Stimulated activated CD8-positive, alpha-beta memory T cell treated with anti-CD3 and anti-CD28 coated beads, Interleukin-12 subunit alpha, Interleukin-12 subunit beta, amount 100 ng/mL, for 1 hour (primary cell): ENCODE measurements at regions not wholly inside any gene's neighbourhood (a gene's known extent, or its start where the extent isn't known, plus 50 kb on each side); places are given as distances from the start of the nearest gene placed in this dataset.
"Not testable (repeated sequence)": the region's sequence is repeated elsewhere in the genome, so short reads cannot be mapped to it uniquely, and the experiment has no call there.

Experiments used
- DNase-seq: peaks from one replicate; pipeline ENCODE4 v3.0.0-alpha.2; 2020; ENCODE audit warnings: low read depth

DNA sequence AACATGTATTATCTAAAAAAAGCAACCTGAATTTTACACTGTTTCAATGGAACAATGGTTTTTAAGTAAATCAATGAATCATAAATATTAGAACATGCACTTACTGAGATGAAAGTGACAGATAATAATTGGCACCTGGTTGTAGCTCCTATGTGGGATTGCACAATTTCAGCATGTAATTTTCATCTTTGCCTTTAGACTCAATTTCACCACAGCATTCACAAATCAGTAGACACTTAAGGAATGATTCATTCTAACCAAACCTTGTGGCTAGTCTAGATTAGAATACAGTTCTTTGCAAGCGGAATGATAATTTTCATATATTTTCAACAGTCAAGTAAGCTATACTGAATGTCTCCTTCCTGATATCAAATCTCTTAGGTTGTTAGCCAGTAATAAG, 853.4 kb downstream of the KCNT2 start:
- DNase-seq: no peak

DNA sequence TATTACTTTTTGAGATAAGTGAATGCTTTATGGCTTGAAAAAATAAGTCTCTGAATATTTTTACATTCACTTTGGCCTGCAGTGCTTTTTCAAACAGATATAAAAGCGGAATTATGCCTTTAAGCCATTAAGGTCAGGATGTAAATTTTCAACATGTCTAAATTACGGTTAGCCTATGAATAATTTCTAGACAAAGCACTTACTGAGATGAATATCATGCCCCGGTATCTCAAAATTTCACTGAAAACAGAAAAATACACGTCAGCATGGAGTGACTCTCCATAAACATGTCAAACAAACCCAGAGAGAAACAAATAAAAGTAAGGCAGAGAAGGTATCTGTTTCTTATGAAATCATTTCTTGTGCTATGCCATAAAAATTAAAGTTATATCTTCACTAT, 853.9 kb downstream of the KCNT2 start:
- no peak for DNase-seq

DNA sequence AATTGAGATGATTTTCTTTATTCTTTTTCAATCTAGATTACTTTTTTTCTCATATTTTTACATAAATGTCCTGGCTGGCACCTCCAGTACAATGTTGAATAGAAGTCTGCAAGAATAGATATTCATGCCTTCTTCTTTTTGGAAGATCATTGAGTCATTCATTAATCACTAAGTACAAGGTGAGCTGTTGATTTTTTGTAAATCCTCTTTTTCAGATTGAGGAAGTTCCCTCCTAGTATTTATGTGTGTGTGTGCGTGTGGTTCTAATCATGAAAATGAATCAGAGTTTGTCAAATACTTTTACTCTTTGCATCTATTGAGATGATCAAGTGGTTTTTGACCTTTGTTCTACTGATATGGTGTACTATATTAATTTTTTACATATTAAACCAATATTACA, 859.3 kb downstream of the KCNT2 start:
- no peak for DNase-seq

DNA sequence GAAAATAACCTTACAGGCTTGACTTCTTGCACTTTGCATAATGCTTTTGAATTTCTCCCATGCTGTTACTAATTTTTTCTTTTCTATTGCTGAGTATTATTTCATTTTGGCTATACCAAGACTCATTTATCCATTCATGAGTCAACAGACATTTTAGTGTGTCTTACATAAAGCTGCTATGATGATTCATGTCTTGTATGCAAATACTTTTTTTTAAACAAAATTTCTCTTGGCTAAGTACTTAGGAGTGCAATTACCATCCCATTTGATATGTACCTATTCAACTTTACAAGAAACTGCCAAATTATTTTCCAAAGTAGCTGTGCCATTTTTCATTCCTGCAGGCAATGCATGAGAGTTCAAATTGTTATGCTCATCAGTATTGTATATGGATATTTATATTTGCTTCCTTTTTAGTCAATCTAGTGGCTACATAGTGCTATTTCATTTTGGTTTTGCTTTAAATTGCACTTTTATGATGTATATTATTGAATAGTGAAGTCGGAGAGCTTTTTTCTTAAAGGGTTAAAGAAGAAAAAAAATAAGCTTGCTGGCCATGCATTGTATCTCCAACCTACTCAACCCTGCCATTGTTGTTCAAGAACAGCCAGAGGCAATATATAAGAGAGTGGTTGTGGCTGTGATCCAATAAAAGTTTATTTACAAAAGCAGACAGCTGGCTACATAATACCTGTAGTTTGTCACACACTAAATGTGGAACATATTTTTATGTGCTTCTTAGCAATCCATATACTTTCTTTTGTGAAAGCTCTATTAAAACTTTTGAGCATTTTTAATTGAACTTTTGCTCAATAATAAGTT, 862.8 kb downstream of the KCNT2 start:
- no peak for DNase-seq

DNA sequence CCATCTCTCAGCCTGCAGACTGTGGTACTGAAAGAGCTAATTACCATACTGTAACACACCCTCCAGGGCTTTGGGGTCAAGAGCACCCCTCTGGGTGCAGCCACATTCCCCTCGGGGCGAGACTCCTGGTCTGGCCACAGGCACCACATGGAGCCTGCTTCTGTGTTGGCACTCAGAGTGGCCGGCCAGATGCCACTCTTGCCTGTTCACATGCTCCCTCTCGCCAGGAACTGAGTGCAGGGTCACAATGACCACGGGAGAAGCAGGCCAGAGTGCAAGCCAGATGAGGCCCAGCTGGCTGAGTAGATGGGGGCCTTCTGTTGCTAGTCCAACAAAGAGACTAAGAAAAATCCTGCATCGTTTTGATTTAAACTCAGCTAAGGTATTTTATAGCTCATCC, 864.0 kb downstream of the KCNT2 start:
- DNase-seq: no peak

DNA sequence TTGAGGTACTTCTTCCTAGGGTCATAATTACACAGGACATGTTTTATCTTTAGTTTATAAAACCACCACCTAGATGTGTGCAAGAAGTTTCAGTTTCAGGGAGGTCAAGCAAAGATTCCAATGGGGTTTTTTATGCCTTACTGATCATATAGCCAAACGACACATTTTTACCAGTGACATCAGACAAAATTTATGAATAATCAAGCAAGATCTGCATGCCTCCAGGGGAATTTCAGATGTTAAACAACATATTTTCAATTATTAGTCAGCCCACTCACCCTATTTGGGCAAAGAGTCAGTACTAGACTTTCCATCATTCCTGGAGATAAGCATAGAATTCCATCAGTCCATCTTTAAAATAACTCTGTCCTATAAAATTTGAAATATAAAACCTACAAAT, 867.4 kb downstream of the KCNT2 start:
- DNase-seq: no peak

DNA sequence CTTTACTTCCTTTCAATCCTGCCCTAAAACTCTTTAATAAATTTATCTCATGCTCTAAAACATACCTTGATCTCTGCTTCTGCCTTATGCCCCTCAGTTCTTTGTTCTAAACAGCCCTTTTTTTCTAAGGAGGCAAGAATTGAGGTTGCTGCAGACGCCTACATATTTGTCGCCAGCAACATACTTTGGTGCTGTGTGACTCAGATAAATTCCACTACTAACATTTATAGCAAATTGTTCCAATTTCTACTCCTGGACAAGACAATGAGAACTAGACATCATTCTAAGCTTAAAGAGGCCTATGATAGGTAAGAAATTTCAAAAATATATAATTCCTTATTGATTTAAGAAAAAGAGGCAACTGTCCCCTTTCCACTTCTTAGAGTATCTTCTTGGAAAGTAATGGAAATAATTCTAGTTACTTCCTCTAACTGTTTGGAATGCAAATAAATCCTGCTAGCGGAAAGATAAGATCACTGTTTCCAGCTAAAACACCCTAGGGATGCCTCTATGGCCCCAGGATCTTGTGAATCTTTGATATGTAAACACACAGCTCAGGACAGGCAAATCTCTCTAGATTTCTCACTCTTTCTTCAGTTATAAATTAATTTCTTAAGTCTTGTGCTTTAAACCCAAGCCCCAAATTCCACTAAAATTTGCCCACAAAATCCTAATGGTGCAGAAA, 869.1 kb downstream of the KCNT2 start:
- no peak for DNase-seq

DNA sequence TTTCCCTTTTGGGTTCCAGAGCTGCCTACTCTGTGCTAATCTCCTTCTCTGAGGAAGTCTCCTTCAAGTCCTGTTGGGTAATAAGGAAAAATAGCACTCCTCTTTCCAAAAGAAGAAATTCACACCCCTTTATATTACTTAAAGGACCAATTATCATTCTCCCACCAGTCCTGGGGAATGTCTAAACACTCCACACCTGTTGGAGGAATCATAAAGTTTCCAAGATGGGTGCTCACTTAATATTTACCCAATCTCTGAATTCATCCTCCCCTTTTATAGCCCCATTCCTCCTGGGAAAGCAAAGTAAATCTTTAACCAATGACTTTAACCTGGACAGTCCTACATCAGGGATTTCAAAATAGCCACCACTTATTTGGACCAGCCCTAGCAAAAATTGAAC, 873.1 kb downstream of the KCNT2 start:
- no peak for DNase-seq

DNA sequence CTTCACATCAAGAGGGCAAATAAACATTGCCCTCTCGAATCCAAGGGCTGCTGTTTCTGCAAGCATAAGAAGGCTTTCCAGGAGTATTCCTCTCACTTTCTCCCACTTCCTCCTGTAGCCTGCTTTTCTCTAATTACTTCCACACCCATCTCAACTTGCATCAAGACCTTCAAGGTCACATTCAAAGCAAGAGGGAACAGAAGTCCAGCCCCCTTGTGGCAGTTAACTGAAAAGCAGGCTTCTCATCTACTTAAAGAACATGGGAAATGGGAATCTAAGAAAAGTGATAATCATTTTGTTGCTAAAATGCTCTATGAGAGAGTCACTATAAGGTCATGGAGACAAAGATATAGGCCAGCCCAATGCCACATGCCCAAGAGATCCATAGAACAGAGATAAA, 874.4 kb downstream of the KCNT2 start:
- DNase-seq: no peak

DNA sequence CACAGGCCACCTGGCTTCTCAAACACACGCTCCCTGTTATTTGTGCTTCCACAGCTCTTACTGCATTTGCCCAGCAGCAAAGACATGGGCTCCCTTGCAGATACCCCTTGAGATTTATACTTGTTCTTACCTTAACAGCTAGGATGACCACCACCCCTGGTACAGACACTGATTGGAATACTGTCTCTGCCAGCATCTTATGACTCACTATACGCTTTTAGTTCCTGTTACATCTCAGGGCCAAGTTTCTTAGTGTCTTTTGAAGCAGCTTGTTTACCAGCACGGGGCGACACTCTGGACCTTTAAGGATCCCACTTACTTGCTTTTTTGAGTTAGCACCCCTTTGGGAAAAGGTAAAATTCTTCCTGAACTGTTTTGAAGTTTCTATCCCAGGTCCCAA, 874.8 kb downstream of the KCNT2 start:
- no peak for DNase-seq

DNA sequence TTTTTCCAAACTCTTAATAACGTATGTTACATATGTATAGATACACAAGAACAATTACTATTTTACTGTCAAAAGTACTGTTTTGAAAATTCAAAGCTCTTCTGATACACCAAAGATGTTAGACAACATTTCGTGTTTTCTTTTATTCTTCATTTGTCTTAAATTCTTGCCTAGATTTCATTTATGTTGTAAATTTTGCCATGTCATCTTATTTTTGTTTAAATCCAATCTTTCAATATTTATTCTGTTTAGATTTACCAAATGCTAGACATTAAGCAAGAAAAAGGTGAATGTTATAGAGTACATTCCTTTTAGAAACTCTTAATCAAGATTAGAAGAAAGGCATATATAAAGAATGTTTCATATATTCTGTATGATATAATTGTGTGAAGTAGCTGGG, 876.9 kb downstream of the KCNT2 start:
- DNase-seq: no peak

DNA sequence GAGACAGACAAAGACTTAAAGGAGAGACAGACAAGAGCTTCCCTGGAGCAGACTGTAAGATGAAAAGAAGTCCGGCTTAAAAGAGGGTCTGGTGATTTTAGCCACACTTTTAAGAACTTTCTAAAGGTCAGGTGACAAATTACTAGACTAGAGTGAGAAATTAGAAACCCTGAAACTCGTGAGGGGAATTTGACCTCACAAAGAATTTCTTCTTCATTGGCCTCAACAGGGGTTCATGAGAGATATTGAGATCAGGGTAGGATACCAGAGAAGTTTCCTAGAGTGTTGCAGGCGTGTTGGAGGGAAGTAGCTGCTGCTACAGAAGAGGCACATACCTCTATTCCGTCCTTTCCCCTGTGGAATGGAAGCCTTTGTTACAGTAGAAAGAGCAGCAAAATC, 884.4 kb downstream of the KCNT2 start:
- DNase-seq: no peak

DNA sequence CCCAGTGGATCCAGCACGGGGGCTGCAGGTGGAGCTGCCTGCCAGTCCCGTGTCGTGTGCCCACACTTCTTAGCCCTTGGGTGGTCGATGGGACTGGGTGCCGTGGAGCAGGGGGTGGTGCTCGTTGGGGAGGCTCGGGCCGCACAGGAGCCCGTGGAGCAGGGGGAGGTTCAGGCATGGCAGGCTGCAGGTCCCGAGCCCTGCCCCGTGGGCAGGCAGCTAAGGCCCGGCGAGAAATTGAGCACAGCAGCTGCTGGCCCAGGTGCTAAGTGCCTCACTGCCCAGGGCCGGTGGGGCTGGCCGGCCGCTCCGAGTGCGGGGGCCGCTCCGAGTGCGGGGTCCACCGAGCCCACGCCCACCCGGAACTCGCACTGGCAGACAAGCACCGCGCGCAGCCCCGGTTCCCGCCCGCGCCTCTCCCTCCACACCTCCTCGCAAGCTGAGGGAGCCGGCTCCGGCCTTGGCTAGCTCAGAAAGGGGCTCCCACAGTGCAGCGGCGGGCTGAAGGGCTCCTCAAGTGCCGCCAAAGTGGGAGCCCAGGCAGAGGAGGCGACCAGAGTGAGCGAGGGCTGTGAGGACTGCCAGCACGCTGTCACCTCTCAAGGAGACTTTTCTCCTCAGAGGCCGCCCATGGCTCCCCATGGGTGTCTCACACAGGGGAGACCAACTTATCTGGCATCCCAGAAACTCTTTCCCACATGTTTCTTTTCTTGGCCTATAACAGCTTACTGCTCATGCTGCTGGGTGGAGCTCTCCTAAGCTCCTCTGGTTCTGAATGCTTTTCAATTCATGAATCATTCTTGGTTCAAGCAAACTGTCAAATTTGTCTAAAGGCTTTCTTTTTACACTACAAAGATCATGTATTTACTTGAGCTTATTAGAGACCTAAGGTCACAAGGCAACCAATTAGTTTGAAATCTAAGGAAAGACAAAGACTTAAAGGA, 885.1 kb downstream of the KCNT2 start:
- DNase-seq: not testable (repeated sequence)

DNA sequence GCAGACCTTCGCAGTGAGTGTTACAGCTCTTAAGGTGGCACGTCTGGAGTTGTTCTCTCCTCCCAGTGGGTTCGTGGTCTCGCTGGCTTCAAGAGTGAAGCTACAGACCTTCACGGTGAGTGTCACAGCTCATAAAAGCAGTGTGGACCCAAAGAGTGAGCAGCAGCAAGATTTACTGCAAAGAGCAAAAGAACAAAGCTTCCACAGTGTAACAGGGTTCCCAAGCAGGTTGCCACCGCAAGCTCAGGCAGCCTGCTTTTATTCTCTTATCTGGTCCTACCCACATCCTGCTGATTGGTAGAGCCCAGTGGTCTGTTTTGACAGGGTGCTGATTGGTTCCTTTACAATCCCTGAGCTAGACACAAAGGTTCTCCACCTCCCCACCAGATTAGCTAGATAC, 886.1 kb downstream of the KCNT2 start:
- not testable (repeated sequence) for DNase-seq

DNA sequence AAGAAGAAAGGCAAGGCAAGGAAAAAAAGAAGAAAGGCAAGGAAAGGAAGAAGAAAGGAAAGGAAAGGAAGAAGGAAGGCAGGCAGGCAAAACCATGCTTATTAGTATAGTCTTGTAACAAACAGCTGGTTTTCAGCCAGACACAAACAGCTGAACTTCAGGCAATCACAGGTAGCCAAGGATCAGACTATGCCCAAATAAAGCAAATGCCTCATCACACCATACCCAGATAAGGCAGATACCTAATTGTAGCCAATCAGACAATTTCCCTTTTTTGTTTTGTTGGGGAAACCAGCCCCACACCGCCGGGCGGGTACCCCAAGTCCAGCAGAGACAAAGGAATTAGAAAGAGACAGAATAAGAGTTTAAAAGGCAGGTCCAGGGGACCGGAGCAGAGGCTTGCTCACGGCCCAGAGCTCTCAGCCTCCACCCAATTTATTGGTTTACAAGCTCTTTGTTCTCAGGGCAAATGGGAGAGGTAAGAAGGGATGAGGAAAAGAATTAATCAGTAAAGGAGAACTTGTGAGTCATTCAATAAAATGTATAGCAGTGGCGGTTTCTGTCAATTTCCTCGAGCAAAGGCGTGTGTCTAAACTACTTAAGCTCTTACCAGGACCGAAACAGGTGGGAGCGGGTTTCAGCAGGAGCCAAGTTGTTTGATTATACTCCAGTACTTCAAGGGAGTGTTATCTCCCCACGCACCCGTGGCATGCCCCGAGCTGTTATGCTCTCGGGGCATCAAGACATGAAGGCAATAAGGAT, 886.8 kb downstream of the KCNT2 start:
- no peak for DNase-seq

DNA sequence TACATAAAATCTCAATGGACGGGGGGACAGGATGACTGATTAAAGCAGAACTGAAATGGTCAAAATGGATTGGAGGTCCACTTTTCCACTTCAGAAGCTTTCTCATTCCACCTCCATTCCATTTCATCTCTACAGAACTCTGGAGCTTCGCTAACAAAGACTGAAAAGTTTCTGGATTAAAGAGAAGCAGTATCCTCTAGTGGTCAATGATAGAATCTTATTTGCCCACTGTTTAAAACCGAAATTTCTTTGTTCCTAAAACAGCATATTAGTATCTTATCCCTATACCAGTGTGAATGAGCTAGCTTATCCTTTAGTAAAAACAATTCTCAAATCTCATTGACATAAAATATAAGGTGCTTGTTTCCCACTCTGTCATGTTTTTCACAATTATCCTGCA, 890.6 kb downstream of the KCNT2 start:
- no peak for DNase-seq

DNA sequence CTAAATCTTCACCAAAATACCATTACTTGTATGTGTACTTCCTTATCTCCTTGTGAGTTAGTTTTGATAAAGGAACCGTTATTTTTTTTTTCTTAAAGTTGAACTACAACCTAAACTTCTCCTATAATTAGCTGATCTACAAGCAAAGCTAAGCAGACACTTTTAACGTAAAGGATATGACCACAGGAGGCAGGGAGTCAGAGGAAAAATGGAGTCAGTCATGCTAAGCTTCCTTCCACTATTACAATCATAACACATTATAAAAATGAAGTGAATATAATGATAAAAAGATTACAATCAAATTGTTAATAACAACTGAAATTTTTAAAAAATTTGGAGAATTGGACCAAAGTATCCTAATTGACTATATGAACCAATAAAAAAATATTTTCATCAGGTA, 892.6 kb downstream of the KCNT2 start:
- DNase-seq: no peak

DNA sequence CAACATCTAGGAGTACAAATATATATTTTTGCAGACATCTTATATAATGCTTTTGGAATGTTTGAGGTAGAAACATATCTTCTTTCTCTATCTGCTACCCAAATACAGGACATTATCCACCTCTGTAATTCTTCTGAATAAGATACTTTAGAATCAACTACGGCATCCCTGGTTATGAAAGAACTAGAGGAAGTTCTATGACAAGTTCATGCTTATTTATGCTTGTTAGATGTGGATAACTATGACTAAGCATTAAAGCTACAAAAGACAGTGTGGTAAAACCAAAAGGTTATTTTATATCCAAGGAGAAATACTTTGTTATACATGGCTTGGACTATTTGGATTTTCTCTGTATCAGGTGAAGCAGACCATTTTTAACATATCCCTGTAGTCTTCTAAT, 894.0 kb downstream of the KCNT2 start:
- DNase-seq: no peak

DNA sequence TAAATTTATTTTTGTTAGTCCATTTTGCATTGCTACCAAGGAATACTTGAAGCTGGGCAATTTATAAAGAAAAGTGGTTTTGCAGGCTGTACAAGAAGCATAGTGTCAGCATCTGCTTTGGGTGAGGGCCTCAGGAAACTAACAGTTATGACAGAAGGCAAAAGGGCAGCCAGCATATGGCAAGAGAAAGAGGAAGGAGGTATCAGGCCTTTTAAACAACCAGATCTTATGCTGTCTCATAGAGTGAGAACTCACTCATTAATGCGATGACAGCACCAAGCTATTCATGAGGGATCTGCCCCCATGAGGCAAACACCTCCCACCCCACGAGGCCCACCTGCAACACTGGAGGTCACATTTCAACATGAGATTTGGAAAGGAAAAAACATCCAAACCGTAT, 898.4 kb downstream of the KCNT2 start:
- DNase-seq: no peak

DNA sequence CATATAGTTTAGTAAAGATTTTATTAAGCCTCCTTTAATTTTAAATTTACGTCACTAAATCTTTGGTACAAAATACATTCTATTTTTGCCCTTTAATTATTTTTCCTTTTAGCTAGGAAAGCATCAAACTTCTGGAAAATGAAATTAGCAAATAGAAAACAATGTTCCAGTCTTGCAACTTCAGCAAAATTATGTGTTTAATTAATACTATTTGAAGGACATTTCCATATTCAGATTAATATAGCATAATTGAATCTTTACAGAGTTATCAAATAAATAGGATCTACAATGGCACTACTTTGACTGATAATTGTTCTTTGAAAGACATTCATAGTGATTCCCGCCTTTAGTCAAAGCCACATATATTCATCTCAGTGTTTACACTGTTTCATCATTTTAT, 904.2 kb downstream of the KCNT2 start:
- no peak for DNase-seq

DNA sequence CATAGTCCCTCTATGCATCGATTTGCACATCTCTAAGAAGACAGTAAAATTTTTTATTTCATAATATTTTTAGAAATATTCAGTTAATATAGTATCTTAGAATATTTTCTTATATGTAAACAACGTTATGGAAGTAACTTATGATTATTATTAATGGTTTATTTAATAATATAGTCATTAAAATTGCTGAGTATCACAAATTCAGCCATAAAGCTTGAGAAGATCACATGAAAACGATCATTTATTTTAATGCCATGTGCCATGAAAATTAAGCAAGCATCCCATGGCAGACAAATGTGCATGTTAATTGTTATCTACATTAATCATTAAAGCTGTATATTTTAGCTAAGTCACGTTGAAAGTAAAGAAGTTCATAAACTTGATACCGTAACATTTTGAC, 907.1 kb downstream of the KCNT2 start:
- DNase-seq: no peak

DNA sequence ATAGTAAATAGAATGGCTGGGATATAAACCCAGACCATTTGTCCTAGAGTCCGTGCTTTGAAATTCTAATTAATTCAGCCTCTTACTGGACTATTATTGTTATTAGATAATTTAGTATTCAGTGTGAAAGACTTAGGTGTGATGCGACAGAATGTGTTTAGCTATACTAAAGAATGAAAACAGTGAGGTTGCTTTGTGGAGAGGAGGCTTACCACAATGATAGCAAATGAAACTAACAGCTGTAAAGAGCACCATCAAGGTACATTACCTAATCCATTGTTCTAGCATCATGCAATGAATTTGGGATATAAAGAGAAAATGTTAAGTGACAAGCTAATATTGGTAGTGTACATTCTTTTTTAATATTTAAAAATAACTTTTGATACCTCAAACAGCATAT, 911.1 kb downstream of the KCNT2 start:
- no peak for DNase-seq
